Activated T-helper 17 cell treated with anti-CD3 and anti-CD28 coated beads, Interleukin-2, amount 50 U/mL, for 72 hours (primary cell): ENCODE measurements at regions not wholly inside any gene's neighbourhood (a gene's known extent, or its start where the extent isn't known, plus 50 kb on each side); places are given as distances from the start of the nearest gene placed in this dataset.

Experiments used
- ATAC-seq: fragments of 150-1000 bp; cut with Tn5 transposase; replicated peaks from 2 replicates; pipeline ENCODE4 v1.10.0; 2021; ENCODE audit warnings: mild to moderate bottlenecking, moderate library complexity
- H3K27ac Mint-ChIP-seq: one replicate; pipeline ENCODE4 v1.8.0; 2022; ENCODE audit warnings: mixed read lengths
- H3K27me3 Mint-ChIP-seq: one replicate; pipeline ENCODE4 v1.8.0; 2022; ENCODE audit warnings: mixed read lengths
- H3K36me3 Mint-ChIP-seq: one replicate; pipeline ENCODE4 v1.8.0; 2022; ENCODE audit warnings: low read depth, mild to moderate bottlenecking, mixed read lengths
- H3K4me1 Mint-ChIP-seq: one replicate; pipeline ENCODE4 v1.8.0; 2022; ENCODE audit warnings: mixed read lengths
- H3K4me3 Mint-ChIP-seq: one replicate; pipeline ENCODE4 v1.8.0; 2022; ENCODE audit warnings: mild to moderate bottlenecking, mixed read lengths
- H3K9me3 Mint-ChIP-seq: one replicate; pipeline ENCODE4 v1.8.0; 2022; ENCODE audit warnings: mixed read lengths

DNA sequence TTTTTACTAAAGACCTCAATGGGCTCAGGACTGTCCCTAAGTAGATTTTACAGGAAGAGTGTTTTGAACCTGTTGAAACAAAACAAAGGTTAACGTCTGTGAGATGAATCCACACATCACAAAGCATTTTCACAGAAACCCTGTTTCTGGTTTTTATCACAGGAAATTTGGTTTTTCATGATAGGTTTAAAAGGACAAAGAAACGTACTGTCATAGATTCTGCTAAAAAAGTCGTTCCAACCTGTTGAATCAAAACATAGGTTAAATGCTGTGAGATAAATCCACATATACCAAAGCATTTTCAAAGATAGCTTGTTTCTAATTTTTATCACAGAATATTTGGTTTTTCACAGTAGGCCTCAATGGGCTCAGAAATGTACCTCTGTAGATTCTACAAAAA, 1531.0 kb downstream of the UQCRFS1 start:
- Mint-ChIP-seq H3K4me1 (no peaks in the 10 kb centered on the region), H3K27me3 (no peaks in the 10 kb centered on the region), H3K27ac (no peak overlapping the region), H3K36me3 (no peaks in the 10 kb centered on the region), H3K4me3 (no peak overlapping the region), H3K9me3 (peaks cover 15% of the 10 kb centered on the region)
- ATAC-seq = no peak

DNA sequence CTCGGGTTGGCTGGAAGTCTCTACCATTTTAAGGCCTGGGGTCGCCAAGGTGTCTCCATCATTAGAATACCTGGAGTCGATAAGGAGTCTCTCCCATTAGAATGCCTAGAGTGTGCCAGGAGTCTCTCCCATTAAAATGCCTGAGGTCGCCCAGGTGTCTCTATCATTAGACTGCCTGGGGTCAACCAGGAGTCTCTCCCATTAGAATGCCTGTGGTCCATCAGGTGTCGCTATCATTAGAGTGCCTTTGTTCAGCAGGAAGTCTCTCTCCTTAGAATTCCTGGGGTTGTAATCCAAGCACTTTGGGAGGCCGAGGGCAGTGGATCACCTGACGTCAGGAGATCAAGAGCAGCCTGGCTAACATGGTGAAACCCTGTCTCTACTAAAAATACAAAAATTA, 1533.0 kb downstream of the UQCRFS1 start:
- H3K27me3 Mint-ChIP-seq = no peaks in the 10 kb centered on the region
- no peaks in the 10 kb centered on the region for H3K4me1 Mint-ChIP-seq
- H3K4me3 Mint-ChIP-seq = no peak overlapping the region
- H3K36me3 Mint-ChIP-seq = no peaks in the 10 kb centered on the region
- no peak overlapping the region for H3K27ac Mint-ChIP-seq
- ATAC-seq = no peak
- H3K9me3 Mint-ChIP-seq = peaks cover 20% of the 10 kb centered on the region

DNA sequence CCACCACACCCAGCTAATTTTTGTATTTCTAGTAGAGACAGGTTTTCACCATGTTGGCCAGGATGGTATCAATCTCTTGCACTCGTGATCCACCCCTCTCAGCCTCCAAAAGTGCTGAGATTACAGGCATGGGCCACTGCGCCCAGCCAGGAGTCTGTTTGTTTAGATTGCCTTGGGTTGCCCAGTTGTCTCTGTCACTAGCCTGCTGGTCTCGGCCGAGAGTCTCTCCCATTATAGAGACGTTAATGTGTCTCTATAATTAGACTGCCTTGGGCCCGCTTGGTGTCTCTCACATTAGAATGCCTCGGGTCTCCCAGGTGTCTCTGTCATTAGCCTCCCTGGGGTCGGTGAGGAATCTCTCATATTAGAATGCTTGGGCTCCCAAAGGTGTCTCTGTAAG, 1533.6 kb downstream of the UQCRFS1 start:
- no peak for ATAC-seq
- Mint-ChIP-seq H3K27me3 (no peaks in the 10 kb centered on the region), H3K9me3 (peaks cover 20% of the 10 kb centered on the region), H3K4me1 (no peaks in the 10 kb centered on the region), H3K27ac (no peak overlapping the region), H3K36me3 (no peaks in the 10 kb centered on the region), H3K4me3 (no peak overlapping the region)

DNA sequence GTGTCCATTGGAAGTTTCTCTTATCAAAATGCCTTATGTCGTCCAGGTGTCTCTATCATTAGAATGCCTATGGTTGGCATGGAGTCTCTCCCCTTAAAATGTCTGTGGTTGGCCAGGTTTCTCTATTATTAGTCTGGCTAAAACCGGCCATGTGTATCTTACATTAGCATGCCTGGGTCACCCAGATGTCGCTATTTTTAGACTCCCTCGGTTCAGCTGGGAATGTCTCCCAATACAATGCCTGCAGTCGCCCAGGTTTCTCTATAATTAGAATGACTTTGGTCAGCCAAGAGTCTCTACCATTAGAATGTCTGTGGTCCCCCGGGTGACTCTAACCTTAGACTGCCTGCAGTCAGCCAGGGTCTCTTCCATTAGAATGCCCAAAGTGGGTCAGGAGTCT, 1536.1 kb downstream of the UQCRFS1 start:
- no peaks in the 10 kb centered on the region for H3K27me3 Mint-ChIP-seq
- H3K4me1 Mint-ChIP-seq = no peaks in the 10 kb centered on the region
- no peak overlapping the region for H3K27ac Mint-ChIP-seq
- H3K36me3 Mint-ChIP-seq = no peaks in the 10 kb centered on the region
- H3K9me3 Mint-ChIP-seq = peaks cover 29% of the 10 kb centered on the region
- no peak overlapping the region for H3K4me3 Mint-ChIP-seq
- no peak for ATAC-seq

DNA sequence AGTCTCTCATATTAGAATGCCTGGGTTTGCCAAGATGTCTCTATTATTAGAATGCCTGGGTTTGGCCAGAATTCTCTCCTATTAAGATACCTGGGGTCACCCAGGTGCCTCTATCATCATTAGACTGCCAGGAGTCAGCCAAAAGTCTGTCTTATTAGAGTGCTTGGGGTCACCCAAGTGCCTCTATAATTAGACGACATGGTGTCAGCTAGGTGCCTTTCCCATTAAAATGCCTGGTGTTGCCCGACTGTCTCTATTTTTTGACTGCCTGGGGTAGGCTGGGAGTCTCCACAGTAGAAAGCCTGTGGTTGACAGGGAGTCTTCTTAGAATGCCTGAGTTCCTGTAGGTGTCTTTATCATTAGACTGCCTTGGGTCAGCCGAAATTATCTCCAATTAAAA, 1536.6 kb downstream of the UQCRFS1 start:
- Mint-ChIP-seq H3K36me3 (no peaks in the 10 kb centered on the region), H3K27me3 (no peaks in the 10 kb centered on the region), H3K4me1 (no peaks in the 10 kb centered on the region), H3K4me3 (no peak overlapping the region), H3K9me3 (peaks cover 30% of the 10 kb centered on the region), H3K27ac (no peak overlapping the region)
- no peak for ATAC-seq

DNA sequence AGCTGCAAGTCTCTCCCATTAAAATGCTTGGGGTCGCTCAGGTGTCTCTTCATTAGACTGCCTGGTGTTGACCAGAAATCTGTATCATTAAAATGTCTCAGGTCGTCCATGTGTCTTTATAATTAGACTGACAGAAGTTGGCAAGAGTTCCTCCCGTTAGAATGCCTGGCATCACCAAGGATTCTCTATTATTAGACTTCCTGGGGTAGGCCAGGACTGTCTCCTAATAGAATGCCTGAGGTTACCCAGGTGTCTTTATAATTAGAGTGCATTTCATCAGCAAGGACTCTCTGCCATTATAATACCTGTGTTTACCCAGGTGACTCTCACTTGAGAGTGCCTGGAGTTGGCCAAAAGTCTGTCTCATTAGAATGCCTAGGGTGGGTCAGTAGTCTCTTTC, 1537.2 kb downstream of the UQCRFS1 start:
- no peak overlapping the region for H3K27ac Mint-ChIP-seq
- no peaks in the 10 kb centered on the region for H3K36me3 Mint-ChIP-seq
- no peak for ATAC-seq
- H3K9me3 Mint-ChIP-seq = peaks cover 30% of the 10 kb centered on the region
- H3K27me3 Mint-ChIP-seq = no peaks in the 10 kb centered on the region
- H3K4me3 Mint-ChIP-seq = no peak overlapping the region
- H3K4me1 Mint-ChIP-seq = no peaks in the 10 kb centered on the region

DNA sequence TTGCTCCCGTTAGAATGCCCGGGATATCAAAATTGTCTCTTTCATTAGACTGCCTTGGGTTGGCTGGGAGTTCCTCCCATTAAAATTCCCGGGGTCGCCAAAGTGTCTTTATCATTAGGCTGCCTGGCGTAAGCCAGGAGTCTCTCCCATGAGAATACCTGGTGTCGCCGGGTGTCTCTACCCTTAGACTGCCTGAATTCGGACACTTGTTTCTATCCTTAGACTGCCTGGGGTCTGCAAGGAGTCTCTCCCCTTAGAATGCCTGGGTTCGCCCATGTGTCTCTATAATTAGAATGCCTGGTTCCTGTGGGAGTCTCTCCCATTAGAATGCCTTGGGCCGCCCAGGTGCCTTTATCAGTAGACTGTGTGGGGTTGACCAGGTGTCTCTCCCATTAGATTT, 1538.2 kb downstream of the UQCRFS1 start:
- H3K27me3 Mint-ChIP-seq = no peaks in the 10 kb centered on the region
- no peaks in the 10 kb centered on the region for H3K4me1 Mint-ChIP-seq
- H3K36me3 Mint-ChIP-seq = no peaks in the 10 kb centered on the region
- no peak overlapping the region for H3K4me3 Mint-ChIP-seq
- H3K27ac Mint-ChIP-seq = no peak overlapping the region
- no peak for ATAC-seq
- H3K9me3 Mint-ChIP-seq = peaks cover 35% of the 10 kb centered on the region

DNA sequence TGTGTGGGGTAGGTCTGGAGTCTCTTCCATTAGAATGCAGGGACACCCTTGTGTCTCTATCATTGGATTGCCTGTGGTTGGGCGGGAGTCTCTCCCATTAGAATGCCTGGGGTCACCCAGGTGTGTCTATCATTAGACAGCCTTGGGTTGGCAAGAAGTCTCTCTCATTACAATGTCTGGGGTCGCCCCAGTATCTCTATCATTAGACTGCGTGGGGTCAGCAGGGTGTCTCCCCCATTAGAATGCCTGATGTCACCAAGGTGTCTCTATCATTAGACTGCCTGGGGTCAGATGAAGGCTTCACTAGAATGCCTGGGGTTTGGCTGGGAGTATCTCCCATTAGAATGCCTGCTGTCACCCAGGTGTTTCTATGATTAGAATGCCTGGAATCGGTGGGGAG, 1539.0 kb downstream of the UQCRFS1 start:
- Mint-ChIP-seq H3K4me3 (no peak overlapping the region), H3K9me3 (peaks cover 37% of the 10 kb centered on the region), H3K4me1 (no peaks in the 10 kb centered on the region), H3K27ac (no peak overlapping the region), H3K36me3 (no peaks in the 10 kb centered on the region), H3K27me3 (no peaks in the 10 kb centered on the region)
- no peak for ATAC-seq

DNA sequence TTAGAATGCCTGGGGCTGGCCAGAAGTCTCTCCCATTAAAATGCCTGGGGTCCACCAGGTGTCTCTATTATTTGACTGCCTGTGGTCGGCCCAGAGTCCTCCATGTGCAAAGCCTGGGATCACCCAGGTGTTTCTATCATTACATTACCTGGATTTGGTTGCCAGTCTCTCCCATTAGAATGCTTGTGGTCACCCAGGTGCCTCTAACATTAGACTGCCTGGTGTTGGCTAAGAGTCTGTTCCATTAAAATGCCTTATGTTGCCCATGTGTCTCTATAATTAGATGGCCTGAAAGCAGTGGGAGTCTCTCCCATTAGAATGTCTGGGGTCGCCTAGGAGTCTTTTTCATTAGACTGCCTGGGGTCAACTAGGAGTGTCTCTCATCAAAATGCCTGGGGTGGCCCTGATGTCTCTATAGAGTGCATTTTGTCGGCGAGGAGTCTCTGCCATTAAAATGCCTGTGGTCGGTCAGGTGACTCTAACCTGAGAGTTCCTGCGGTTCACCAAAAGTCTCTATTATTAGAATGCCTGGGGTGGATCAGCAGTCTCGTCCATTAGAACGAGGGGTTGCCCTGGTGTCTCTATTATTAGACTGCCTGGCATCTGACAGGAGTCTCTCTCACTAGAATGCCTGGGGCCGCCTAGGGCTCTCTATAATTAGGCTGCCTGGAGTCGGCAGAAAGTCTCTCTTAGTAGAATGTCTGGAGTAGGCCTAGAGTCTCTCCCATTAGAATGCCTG, 1540.5 kb downstream of the UQCRFS1 start:
- H3K36me3 Mint-ChIP-seq = no peaks in the 10 kb centered on the region

DNA sequence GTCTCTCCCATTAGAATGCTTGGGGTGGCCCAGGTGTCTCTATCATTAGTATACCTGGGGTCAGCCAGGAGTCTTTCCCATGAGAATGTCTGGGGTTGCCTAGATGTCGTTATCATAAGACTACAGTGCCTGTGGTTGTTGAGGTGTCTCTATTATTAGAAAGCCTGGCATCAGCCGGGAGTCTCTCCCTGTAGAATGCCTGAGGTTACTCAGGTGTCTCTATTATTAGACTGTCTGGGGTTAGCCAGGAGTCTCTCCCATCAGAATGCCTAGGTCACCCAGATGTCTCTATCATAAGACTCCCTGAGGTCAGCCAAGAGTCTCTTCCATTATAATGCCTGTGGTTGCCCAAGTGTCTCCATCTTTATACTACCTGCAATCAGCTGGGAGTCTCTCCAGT, 1541.1 kb downstream of the UQCRFS1 start:
- Mint-ChIP-seq H3K36me3 (no peaks in the 10 kb centered on the region), H3K4me1 (no peaks in the 10 kb centered on the region), H3K9me3 (peaks cover 24% of the 10 kb centered on the region), H3K4me3 (no peak overlapping the region), H3K27me3 (no peaks in the 10 kb centered on the region), H3K27ac (no peak overlapping the region)
- ATAC-seq = no peak

More for the DNA sequence above, 1540.5 kb downstream of the UQCRFS1 start:
- no peaks in the 10 kb centered on the region for H3K4me1 Mint-ChIP-seq
- no peak for ATAC-seq
- no peak overlapping the region for H3K4me3 Mint-ChIP-seq
- no peaks in the 10 kb centered on the region for H3K27me3 Mint-ChIP-seq
- H3K9me3 Mint-ChIP-seq = peaks cover 28% of the 10 kb centered on the region
- H3K27ac Mint-ChIP-seq = no peak overlapping the region

DNA sequence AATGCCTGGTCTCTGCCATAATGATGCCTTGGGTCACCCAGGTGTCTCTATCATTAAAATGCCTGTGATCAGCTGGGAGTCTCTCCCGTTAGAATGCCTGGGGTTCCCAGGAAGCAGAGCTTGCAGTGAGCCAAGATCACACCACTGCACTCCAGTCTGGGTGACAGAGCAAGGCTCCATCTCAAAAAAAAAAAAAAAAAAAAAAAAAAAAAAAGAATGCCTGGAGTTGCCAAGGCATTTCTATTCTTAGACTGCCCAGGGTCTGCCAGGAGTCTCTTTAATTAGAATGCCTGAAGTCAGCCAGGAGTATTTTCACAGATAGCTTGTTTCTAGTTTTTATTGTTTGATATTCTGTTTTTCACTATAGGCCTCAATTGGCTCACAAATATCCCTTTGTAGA, 1552.5 kb downstream of the UQCRFS1 start:
- Mint-ChIP-seq H3K27ac (no peak overlapping the region), H3K9me3 (peaks cover 21% of the 10 kb centered on the region), H3K36me3 (no peaks in the 10 kb centered on the region), H3K4me3 (no peak overlapping the region), H3K27me3 (no peaks in the 10 kb centered on the region), H3K4me1 (no peaks in the 10 kb centered on the region)
- no peak for ATAC-seq

DNA sequence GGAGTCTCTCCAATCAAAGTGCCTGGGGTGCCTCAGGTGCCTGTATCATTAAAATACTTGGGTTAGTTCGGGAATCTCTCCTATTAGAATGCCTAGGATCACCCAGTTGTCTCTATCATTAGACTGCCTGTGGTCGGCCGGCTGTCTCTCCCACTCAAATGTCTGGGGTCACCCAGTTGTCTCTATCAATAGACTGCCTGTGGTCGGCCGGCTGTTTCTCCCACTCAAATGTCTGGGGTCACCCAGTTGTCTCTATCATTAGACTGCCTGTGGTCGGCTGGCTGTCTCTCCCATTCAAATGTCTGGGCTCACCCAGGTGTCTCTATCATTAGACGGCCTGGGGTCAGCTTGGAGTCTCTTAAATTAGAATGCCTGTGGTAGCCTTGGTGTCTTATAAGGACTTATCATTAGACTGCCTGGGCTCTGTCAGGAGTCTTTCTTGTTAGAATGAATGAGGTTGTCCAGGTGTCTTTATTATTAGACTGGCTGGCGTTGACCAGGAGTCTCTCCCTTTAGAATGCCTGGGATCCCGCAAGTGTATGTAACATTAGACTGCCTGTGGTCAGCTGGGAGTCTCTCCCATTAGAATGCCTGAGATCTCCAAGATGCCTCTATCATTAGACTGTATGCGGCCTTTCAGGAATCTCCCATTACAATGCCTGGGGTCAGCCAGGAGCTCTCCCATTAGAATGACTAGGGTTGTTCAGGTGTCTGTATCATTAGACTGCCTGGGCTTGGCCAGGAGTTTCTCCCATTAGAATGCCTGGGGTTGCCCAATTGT, 1555.5 kb downstream of the UQCRFS1 start:
- no peaks in the 10 kb centered on the region for H3K27me3 Mint-ChIP-seq
- no peak for ATAC-seq
- no peaks in the 10 kb centered on the region for H3K4me1 Mint-ChIP-seq
- no peaks in the 10 kb centered on the region for H3K36me3 Mint-ChIP-seq
- no peak overlapping the region for H3K27ac Mint-ChIP-seq
- H3K9me3 Mint-ChIP-seq = peaks cover 24% of the 10 kb centered on the region
- H3K4me3 Mint-ChIP-seq = no peak overlapping the region

DNA sequence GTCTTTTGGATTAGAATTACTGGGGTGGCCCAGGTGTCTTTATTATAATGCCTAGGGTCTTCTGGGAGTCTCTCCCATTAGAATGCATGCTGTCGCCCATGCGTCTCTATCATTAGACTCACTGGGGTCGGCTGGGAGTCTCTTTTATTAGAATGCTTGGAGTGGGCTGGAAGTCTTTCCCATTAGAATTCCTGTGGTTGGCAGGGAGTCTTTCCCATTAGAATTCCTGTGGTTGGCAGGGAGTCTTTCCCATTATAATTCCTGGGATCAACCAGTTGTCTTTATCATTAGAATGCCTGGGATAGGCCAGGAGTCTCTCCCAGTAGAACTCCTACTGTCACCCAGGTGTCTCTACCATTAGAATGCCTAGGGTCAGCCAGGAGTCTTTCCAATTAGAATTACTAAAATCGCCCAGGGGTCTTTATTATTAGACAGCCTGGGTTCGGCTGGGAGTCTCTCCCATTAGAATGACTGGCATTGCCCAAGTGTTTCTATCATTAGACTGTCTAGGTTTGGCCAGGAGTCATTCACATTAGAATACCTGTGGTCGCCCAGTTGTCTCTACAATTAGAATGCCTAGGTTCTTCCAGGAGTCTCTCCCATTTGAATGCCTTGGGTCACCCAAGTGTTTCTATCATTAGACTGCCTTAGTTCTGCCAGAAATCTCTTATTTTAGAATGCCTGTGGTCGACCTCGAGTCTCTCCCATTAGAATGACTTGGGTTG, 1558.5 kb downstream of the UQCRFS1 start:
- Mint-ChIP-seq H3K4me1 (no peaks in the 10 kb centered on the region), H3K27ac (no peak overlapping the region), H3K9me3 (peaks cover 33% of the 10 kb centered on the region), H3K27me3 (no peaks in the 10 kb centered on the region), H3K4me3 (no peak overlapping the region), H3K36me3 (no peaks in the 10 kb centered on the region)
- no peak for ATAC-seq

DNA sequence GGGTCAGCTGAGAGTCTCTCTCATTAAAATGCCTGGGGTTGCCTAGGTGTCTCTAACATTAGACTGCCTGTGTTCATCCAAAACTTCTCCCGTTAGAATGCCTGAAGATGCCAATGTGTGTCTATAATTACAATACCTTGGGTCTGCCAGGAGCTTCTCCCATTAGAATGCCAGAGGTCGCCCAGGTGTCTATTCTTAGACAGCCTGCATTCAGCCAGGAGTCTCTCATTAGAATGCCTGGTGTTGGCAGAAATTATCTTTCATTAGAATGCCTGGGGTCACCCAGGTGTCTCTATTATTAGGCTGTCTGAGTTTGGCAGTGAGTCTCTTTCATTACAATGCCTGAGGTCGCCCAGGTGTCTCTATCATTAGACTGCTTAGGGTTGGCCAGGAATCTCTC, 1560.2 kb downstream of the UQCRFS1 start:
- Mint-ChIP-seq H3K36me3 (no peaks in the 10 kb centered on the region), H3K4me3 (no peak overlapping the region), H3K27me3 (no peaks in the 10 kb centered on the region), H3K27ac (no peak overlapping the region), H3K4me1 (no peaks in the 10 kb centered on the region), H3K9me3 (peaks cover 38% of the 10 kb centered on the region)
- no peak for ATAC-seq

DNA sequence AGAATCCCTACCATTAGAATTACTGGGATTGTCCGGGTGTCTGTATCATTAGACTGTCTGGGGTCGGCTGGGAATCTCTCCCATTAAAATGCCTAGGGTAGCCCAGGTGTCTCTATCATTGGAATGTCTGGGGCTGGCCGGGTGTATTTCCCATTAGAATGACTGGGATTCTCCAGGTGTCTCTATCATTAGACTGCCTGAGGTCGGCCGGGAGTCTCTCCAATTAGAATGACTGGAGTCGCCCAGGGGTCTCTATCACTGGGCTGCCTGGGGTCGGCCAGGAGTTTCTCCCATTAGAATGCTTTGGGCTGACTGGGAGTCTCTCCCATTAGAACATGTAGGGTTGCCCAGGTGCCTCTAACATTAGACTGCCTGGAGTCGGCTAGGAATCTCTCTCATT, 1560.7 kb downstream of the UQCRFS1 start:
- ATAC-seq = no peak
- Mint-ChIP-seq H3K4me1 (no peaks in the 10 kb centered on the region), H3K27me3 (no peaks in the 10 kb centered on the region), H3K9me3 (peaks cover 37% of the 10 kb centered on the region), H3K27ac (no peak overlapping the region), H3K4me3 (no peak overlapping the region), H3K36me3 (no peaks in the 10 kb centered on the region)
